PC-9 (cell line): ENCODE measurements at regions not wholly inside any gene's neighbourhood (a gene's known extent, or its start where the extent isn't known, plus 50 kb on each side); places are given as distances from the start of the nearest gene placed in this dataset.

Source experiments
- BruUV-seq: library from RNA; stranded (reverse); fragments of 400-500 nt; replicated peaks from 2 replicates; lab custom pipeline; 2021; lab: Mats Ljungman, UMichigan
- CTCF ChIA-PET: fragments of 300-600 bp; sonication (Branson Sonifier 250); formaldehyde crosslinking; loops from one replicate; lab custom pipeline; 2022; ENCODE audit warnings: antibody characterized with exemption; lab: Charles Lee
- POLR2A ChIA-PET: fragments of 300-600 bp; sonication (Branson Sonifier 250); formaldehyde crosslinking; loops from one replicate; lab custom pipeline; 2022; ENCODE audit warnings: antibody characterized with exemption; ENCODE audit not compliant: unreplicated experiment; lab: Charles Lee
- DNase-seq, 2 experiments: peaks; one replicate each; pipeline versions ENCODE4 v3.0.0 to v3.0.0-alpha.2; 2015 to 2022; ENCODE audit warnings: mixed read lengths in 1 of 2
- H2AFZ ChIP-seq: fragments of 200-600 bp; sonication (generic); 2 replicates; pipeline ENCODE4 v1.8.1; 2017; ENCODE audit warnings: antibody characterized with exemption
- H3F3A ChIP-seq: fragments of 200-600 bp; sonication (generic); 2 replicates; pipeline ENCODE4 v1.8.1; 2017; ENCODE audit warnings: antibody characterized with exemption, mild to moderate bottlenecking, low read depth; ENCODE audit not compliant: insufficient read depth
- H3K27ac ChIP-seq: fragments of 200-600 bp; sonication (generic); 2 replicates; pipeline ENCODE4 v1.6.1; 2016; ENCODE audit warnings: mixed run types
- H3K27me3 ChIP-seq: fragments of 200-600 bp; sonication (generic); 2 replicates; pipeline ENCODE4 v1.6.1; 2016; ENCODE audit warnings: low read depth, mixed run types; ENCODE audit not compliant: insufficient read depth
- H3K36me3 ChIP-seq: fragments of 200-600 bp; sonication (generic); 2 replicates; pipeline ENCODE4 v1.6.1; 2016; ENCODE audit warnings: low read depth, mixed run types
- H3K4me1 ChIP-seq: fragments of 200-600 bp; sonication (generic); replicated peaks from 2 replicates; pipeline ENCODE4 v1.6.1; 2016; ENCODE audit warnings: mixed run types; ENCODE audit not compliant: insufficient read depth
- H3K4me2 ChIP-seq: fragments of 200-600 bp; sonication (generic); 2 replicates; pipeline ENCODE4 v1.6.1; 2017; ENCODE audit warnings: mixed run types
- H3K4me3 ChIP-seq: fragments of 200-600 bp; sonication (generic); 2 replicates; pipeline ENCODE4 v1.6.1; 2016; ENCODE audit warnings: mixed run types
- H3K79me2 ChIP-seq: fragments of 200-600 bp; sonication (generic); 2 replicates; pipeline ENCODE4 v1.6.1; 2017; ENCODE audit warnings: low read depth, mixed run types
- H3K9me2 ChIP-seq: fragments of 200-600 bp; sonication (generic); 2 replicates; pipeline ENCODE4 v1.8.1; 2017; ENCODE audit warnings: mild to moderate bottlenecking; ENCODE audit not compliant: insufficient read depth
- H3K9me3 ChIP-seq: fragments of 200-600 bp; sonication (generic); 2 replicates; pipeline ENCODE4 v1.8.1; 2016; ENCODE audit warnings: low read depth; ENCODE audit not compliant: insufficient read depth
- H4K20me1 ChIP-seq: fragments of 200-600 bp; sonication (generic); 2 replicates; pipeline ENCODE4 v1.8.1; 2017; ENCODE audit not compliant: insufficient read depth
- CTCF ChIP-seq: fragments of 200-600 bp; sonication (generic); conservative IDR thresholded peaks from 2 replicates; pipeline ENCODE4 v1.6.1; 2017; ENCODE audit warnings: mixed run types, antibody characterized with exemption, mild to moderate bottlenecking, moderate library complexity
- EZH2 ChIP-seq: fragments of 200-600 bp; sonication (generic); IDR thresholded peaks from 2 replicates; pipeline ENCODE4 v1.8.0; 2017; ENCODE audit warnings: antibody characterized with exemption, low read depth
- intact Hi-C: fragments of 100-400 bp; cut with micrococcal nuclease; formaldehyde crosslinking; loops from one replicate; pipeline ENCODE4 v1.10.0; 2022; ENCODE audit not compliant: unreplicated experiment

GRCh38 chrX:13492286-13492685, 77.1 kb upstream of the EGFL6 start:
- Histone ChIP-seq H3K9me2 (no peaks in the 10 kb centered on the region), H3K27me3 (no peaks in the 10 kb centered on the region), H4K20me1 (no peaks in the 10 kb centered on the region), H3F3A (peaks cover 14% of the 10 kb centered on the region), H2AFZ (no peak overlapping the region), H3K4me3 (no peak overlapping the region), H3K4me1 (peaks cover 16% of the 10 kb centered on the region), H3K4me2 (no peak overlapping the region), H3K79me2 (no peaks in the 10 kb centered on the region), H3K9me3 (no peaks in the 10 kb centered on the region), H3K36me3 (no peaks in the 10 kb centered on the region), H3K27ac (no peak overlapping the region)
- DNase-seq = no peak
- intact Hi-C loops = loop anchor here (10.0 kb wide), 1 partner anchor 1737 kb away; the partner anchor contains the start of gene MSL3
- POLR2A ChIA-PET = no interaction called here
- CTCF ChIA-PET = no interaction called here
- no TSS peak for BruUV-seq
- TF ChIP-seq CTCF (no peak), EZH2 (no peak)

- DNase-seq = no peak
- Histone ChIP-seq H3K4me2 (no peak overlapping the region), H3K27me3 (no peaks in the 10 kb centered on the region), H4K20me1 (no peaks in the 10 kb centered on the region), H3K9me2 (no peaks in the 10 kb centered on the region), H3K4me3 (no peak overlapping the region), H3K4me1 (peaks cover 28% of the 10 kb centered on the region), H3K36me3 (no peaks in the 10 kb centered on the region), H3F3A (peaks cover 26% of the 10 kb centered on the region), H3K79me2 (no peaks in the 10 kb centered on the region), H3K9me3 (no peaks in the 10 kb centered on the region), H2AFZ (no peak overlapping the region), H3K27ac (no peak overlapping the region)
- CTCF ChIA-PET = no interaction called here
- intact Hi-C loops = loop anchor here (10.0 kb wide), 1 partner anchor 1736 kb away; the partner anchor contains the start of gene MSL3
- no peak for TF ChIP-seq CTCF
- POLR2A ChIA-PET = no interaction called here
- BruUV-seq = no TSS peak
Measured at GRCh38 chrX:13491061-13491460, 78.3 kb upstream of the EGFL6 start.

GRCh38 chrX:13489454-13489853, 79.9 kb upstream of the EGFL6 start:
- no peaks in the 10 kb centered on the region for H3K9me3 ChIP-seq
- no peak overlapping the region for H3K4me2 ChIP-seq
- no peak overlapping the region for H3K4me3 ChIP-seq
- no peaks in the 10 kb centered on the region for H4K20me1 ChIP-seq
- ChIA-PET CTCF (no interaction called here), POLR2A (interaction anchor here (0.7 kb wide), 1 partner anchor 62 kb away, joined by 11 read pairs; no protein-coding TSS in a partner anchor)
- H3F3A ChIP-seq = peaks cover 34% of the 10 kb centered on the region
- no peak overlapping the region for H3K27ac ChIP-seq
- TF ChIP-seq EZH2 (no peak), CTCF (no peak)
- no peaks in the 10 kb centered on the region for H3K9me2 ChIP-seq
- peaks cover 35% of the 10 kb centered on the region for H3K4me1 ChIP-seq
- no peaks in the 10 kb centered on the region for H3K36me3 ChIP-seq
- DNase-seq = no peak
- no peaks in the 10 kb centered on the region for H3K79me2 ChIP-seq
- intact Hi-C loops = no loop called here
- BruUV-seq = no TSS peak
- no peaks in the 10 kb centered on the region for H3K27me3 ChIP-seq
- H2AFZ ChIP-seq = no peak overlapping the region
